GM23248 (cell line): ENCODE measurements at regions not wholly inside any gene's neighbourhood (a gene's known extent, or its start where the extent isn't known, plus 50 kb on each side); places are given as distances from the start of the nearest gene placed in this dataset.

Experiments
- DNase-seq: peaks from one replicate; pipeline ENCODE4 v3.0.0-alpha.2; 2015
- H2AFZ ChIP-seq: fragments of 200-600 bp; sonication (generic); 2 replicates; pipeline ENCODE4 v1.6.1; 2016; ENCODE audit warnings: antibody characterized with exemption
- H3F3A ChIP-seq: fragments of 200-600 bp; sonication (generic); 2 replicates; pipeline ENCODE4 v1.6.1; 2016; ENCODE audit warnings: mild to moderate bottlenecking, antibody characterized with exemption, mixed run types; ENCODE audit not compliant: insufficient read depth
- H3K27ac ChIP-seq: fragments of 200-600 bp; sonication (generic); 2 replicates; pipeline ENCODE4 v1.5.1; 2016; ENCODE audit warnings: mild to moderate bottlenecking
- H3K27me3 ChIP-seq: fragments of 200-600 bp; sonication (generic); replicated peaks from 2 replicates; pipeline ENCODE4 v1.6.1; 2016; ENCODE audit warnings: mild to moderate bottlenecking; ENCODE audit not compliant: insufficient read depth
- H3K36me3 ChIP-seq: fragments of 200-600 bp; sonication (generic); 2 replicates; pipeline ENCODE4 v1.6.1; 2016; ENCODE audit warnings: low read depth, mild to moderate bottlenecking
- H3K4me1 ChIP-seq: fragments of 200-600 bp; sonication (generic); 2 replicates; pipeline ENCODE4 v1.6.1; 2016; ENCODE audit warnings: mild to moderate bottlenecking; ENCODE audit not compliant: insufficient read depth
- H3K4me2 ChIP-seq: fragments of 200-600 bp; sonication (generic); one replicate; pipeline ENCODE4 v1.6.1; 2016; ENCODE audit warnings: mild to moderate bottlenecking; ENCODE audit not compliant: unreplicated experiment
- H3K4me3 ChIP-seq: fragments of 200-600 bp; sonication (generic); 2 replicates; pipeline ENCODE4 v1.5.1; 2016; ENCODE audit warnings: mild to moderate bottlenecking
- H3K79me2 ChIP-seq: fragments of 200-600 bp; sonication (generic); 2 replicates; pipeline ENCODE4 v1.6.1; 2016; ENCODE audit warnings: mild to moderate bottlenecking; ENCODE audit not compliant: insufficient read depth
- H3K9ac ChIP-seq: fragments of 200-600 bp; sonication (generic); 2 replicates; pipeline ENCODE4 v1.6.1; 2016; ENCODE audit warnings: mild to moderate bottlenecking
- H3K9me2 ChIP-seq: fragments of 200-600 bp; sonication (generic); 2 replicates; pipeline ENCODE4 v1.6.1; 2016; ENCODE audit warnings: mixed run types, mild to moderate bottlenecking, moderate library complexity; ENCODE audit not compliant: insufficient read depth
- H3K9me3 ChIP-seq: fragments of 200-600 bp; sonication (generic); one replicate; pipeline ENCODE4 v1.6.1; 2017; ENCODE audit warnings: low read depth
- H4K20me1 ChIP-seq: fragments of 200-600 bp; sonication (generic); 2 replicates; pipeline ENCODE4 v1.6.0; 2016; ENCODE audit not compliant: insufficient read depth
- EZH2 ChIP-seq: fragments of 200-600 bp; sonication (generic); IDR thresholded peaks from 2 replicates; pipeline ENCODE4 v1.6.1; 2018; ENCODE audit warnings: antibody characterized with exemption, mild to moderate bottlenecking; ENCODE audit not compliant: insufficient read depth, poor library complexity, severe bottlenecking
- EZH2phosphoT487 ChIP-seq: fragments of 200-600 bp; sonication (generic); IDR thresholded peaks from 2 replicates; pipeline ENCODE4 v1.6.1; 2018; ENCODE audit warnings: antibody characterized with exemption, moderate library complexity, mild to moderate bottlenecking, low read depth; ENCODE audit not compliant: insufficient read depth
- WGBS, 2 experiments: methylation state at CpG; one replicate each; pipeline ENCODE4 v1.1.6; 2015 to 2017; ENCODE audit warnings: low lambda C conversion rate in 2 of 2, low coverage in 1 of 2; ENCODE audit errors: missing lambda C conversion rate in 2 of 2; 5-methylcytosine and 5-hydroxymethylcytosine counted together
- in situ Hi-C: fragments of 300-500 bp; cut with MboI; formaldehyde crosslinking; loops from 2 replicates; pipeline ENCODE4 v1.15.0; 2020

GRCh38 chr1:2856066-2856390, 54.5 kb upstream of the TTC34 start:
- Histone ChIP-seq H3K36me3 (no peaks in the 10 kb centered on the region), H4K20me1 (no peaks in the 10 kb centered on the region), H2AFZ (no peak overlapping the region), H3K4me2 (no peak overlapping the region), H3K9me3 (no peaks in the 10 kb centered on the region), H3K4me1 (no peaks in the 10 kb centered on the region), H3K27ac (no peak overlapping the region), H3K79me2 (no peaks in the 10 kb centered on the region), H3K4me3 (no peak overlapping the region), H3K9ac (no peak overlapping the region), H3F3A (no peaks in the 10 kb centered on the region), H3K9me2 (no peaks in the 10 kb centered on the region), H3K27me3 (no peaks in the 10 kb centered on the region)
- no peak for DNase-seq
- WGBS, 2 experiments: 30 to 31% methylated on average over 13 of the region's 13 CpGs
- TF ChIP-seq EZH2 (no peak), EZH2phosphoT487 (no peak)
- in situ Hi-C loops: no loop called here

- Histone ChIP-seq H3K4me1 (no peaks in the 10 kb centered on the region), H3K4me2 (no peak overlapping the region), H3K9me2 (no peaks in the 10 kb centered on the region), H3F3A (no peaks in the 10 kb centered on the region), H3K36me3 (no peaks in the 10 kb centered on the region), H3K27ac (no peak overlapping the region), H3K4me3 (no peak overlapping the region), H3K9me3 (no peaks in the 10 kb centered on the region), H3K27me3 (no peaks in the 10 kb centered on the region), H3K9ac (no peak overlapping the region), H3K79me2 (no peaks in the 10 kb centered on the region), H4K20me1 (no peaks in the 10 kb centered on the region), H2AFZ (no peak overlapping the region)
- no peak for DNase-seq
- 56 to 62% methylated on average over 21 to 22 of the region's 23 CpGs for WGBS, 2 experiments
- in situ Hi-C loops: no loop called here
- TF ChIP-seq EZH2: no peak
- TF ChIP-seq EZH2phosphoT487: no peak
These were observed 55.3 kb upstream of the TTC34 start for GRCh38 chr1:2856676-2857375.

GRCh38 chr1:2857521-2857920, 56.0 kb upstream of the TTC34 start:
- no peak overlapping the region for H3K4me2 ChIP-seq
- H3K27me3 ChIP-seq: no peaks in the 10 kb centered on the region
- in situ Hi-C loops: no loop called here
- no peaks in the 10 kb centered on the region for H3K4me1 ChIP-seq
- H3K9ac ChIP-seq: no peak overlapping the region
- H3K27ac ChIP-seq: no peak overlapping the region
- TF ChIP-seq EZH2phosphoT487 (no peak), EZH2 (no peak)
- WGBS, 2 experiments: 48 to 54% methylated on average over 14 to 15 of the region's 15 CpGs
- H4K20me1 ChIP-seq: no peaks in the 10 kb centered on the region
- no peak overlapping the region for H2AFZ ChIP-seq
- no peak for DNase-seq
- H3K9me3 ChIP-seq: no peaks in the 10 kb centered on the region
- no peaks in the 10 kb centered on the region for H3F3A ChIP-seq
- H3K36me3 ChIP-seq: no peaks in the 10 kb centered on the region
- H3K4me3 ChIP-seq: no peak overlapping the region
- H3K79me2 ChIP-seq: no peaks in the 10 kb centered on the region
- no peaks in the 10 kb centered on the region for H3K9me2 ChIP-seq

GRCh38 chr1:2858676-2859075, 57.2 kb upstream of the TTC34 start:
- Histone ChIP-seq H3K79me2 (no peaks in the 10 kb centered on the region), H3K27me3 (no peaks in the 10 kb centered on the region), H3K27ac (no peak overlapping the region), H3K4me3 (no peak overlapping the region), H3K4me1 (no peaks in the 10 kb centered on the region), H3K9me3 (no peaks in the 10 kb centered on the region), H3K36me3 (no peaks in the 10 kb centered on the region), H3K4me2 (no peak overlapping the region), H3F3A (no peaks in the 10 kb centered on the region), H2AFZ (no peak overlapping the region), H4K20me1 (no peaks in the 10 kb centered on the region), H3K9me2 (no peaks in the 10 kb centered on the region), H3K9ac (no peak overlapping the region)
- 60 to 66% methylated on average over 12 of the region's 12 CpGs for WGBS, 2 experiments
- TF ChIP-seq EZH2 (no peak), EZH2phosphoT487 (no peak)
- in situ Hi-C loops: no loop called here
- no peak for DNase-seq

- Histone ChIP-seq H3K36me3 (no peaks in the 10 kb centered on the region), H3K27ac (no peak overlapping the region), H2AFZ (no peak overlapping the region), H3K4me1 (no peaks in the 10 kb centered on the region), H3K9me3 (no peaks in the 10 kb centered on the region), H3K9ac (no peak overlapping the region), H3K4me3 (no peak overlapping the region), H3K4me2 (no peak overlapping the region), H3K27me3 (no peaks in the 10 kb centered on the region), H4K20me1 (no peaks in the 10 kb centered on the region), H3F3A (no peaks in the 10 kb centered on the region), H3K9me2 (no peaks in the 10 kb centered on the region), H3K79me2 (no peaks in the 10 kb centered on the region)
- DNase-seq: no peak
- 23 to 34% methylated on average over 3 to 5 of the region's 5 CpGs for WGBS, 2 experiments
- TF ChIP-seq EZH2phosphoT487: no peak
- no peak for TF ChIP-seq EZH2
- in situ Hi-C loops: no loop called here
These were observed 57.9 kb upstream of the TTC34 start for GRCh38 chr1:2859219-2859880.
